NCI-H446 treated with DMSO at 0.1 percent for 48 hours (cell line): ENCODE measurements at regions not wholly inside any gene's neighbourhood (a gene's known extent, or its start where the extent isn't known, plus 50 kb on each side); places are given as distances from the start of the nearest gene placed in this dataset.
"Not testable (repeated sequence)": the region's sequence is repeated elsewhere in the genome, so short reads cannot be mapped to it uniquely, and the experiment has no call there.

Source experiments
- DNase-seq: peaks from one replicate; lab custom pipeline; 2025; lab: John Stamatoyannopoulos, UW

DNA sequence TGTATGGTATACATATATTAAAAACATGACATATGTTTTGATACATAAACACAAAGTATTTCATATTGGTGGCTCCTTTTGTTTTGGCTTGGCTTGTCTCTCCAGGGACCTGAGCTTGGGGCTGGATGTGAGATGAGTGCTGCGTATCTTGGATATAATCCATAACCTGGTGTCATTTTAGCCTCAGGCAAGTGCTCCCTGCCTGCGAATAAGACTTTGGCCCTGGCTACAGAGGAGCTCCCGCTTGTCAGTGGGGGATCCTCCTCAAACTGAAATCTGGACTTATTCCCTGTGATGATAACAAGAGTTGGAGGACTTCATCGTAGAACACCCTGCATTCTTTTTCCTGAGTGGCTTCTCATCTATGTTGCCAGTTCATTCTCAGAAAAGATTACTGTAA is 341.7 kb upstream of the CLINT1 start:
- peak; percentile 8 for DNase-seq

DNA sequence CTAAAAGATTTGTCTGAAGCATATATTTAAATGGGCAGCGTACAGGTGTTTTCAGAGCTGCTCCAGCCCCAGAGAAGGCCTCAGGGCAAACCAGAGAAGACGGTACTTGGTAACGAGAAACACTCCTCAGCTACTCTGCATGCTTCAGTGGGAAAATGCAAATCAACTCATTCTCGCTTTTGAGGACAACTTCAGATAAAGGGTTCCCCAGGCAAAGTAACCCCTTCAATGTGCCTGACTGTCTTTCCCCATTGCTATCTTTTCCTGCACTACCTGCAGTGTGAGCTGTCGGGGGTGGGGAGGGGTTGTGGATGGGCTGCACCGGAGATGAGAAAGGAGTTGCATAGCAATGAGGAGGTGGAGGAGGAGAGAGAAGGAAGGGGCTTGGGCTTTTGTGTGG is 339.7 kb upstream of the CLINT1 start:
- DNase-seq = no peak

DNA sequence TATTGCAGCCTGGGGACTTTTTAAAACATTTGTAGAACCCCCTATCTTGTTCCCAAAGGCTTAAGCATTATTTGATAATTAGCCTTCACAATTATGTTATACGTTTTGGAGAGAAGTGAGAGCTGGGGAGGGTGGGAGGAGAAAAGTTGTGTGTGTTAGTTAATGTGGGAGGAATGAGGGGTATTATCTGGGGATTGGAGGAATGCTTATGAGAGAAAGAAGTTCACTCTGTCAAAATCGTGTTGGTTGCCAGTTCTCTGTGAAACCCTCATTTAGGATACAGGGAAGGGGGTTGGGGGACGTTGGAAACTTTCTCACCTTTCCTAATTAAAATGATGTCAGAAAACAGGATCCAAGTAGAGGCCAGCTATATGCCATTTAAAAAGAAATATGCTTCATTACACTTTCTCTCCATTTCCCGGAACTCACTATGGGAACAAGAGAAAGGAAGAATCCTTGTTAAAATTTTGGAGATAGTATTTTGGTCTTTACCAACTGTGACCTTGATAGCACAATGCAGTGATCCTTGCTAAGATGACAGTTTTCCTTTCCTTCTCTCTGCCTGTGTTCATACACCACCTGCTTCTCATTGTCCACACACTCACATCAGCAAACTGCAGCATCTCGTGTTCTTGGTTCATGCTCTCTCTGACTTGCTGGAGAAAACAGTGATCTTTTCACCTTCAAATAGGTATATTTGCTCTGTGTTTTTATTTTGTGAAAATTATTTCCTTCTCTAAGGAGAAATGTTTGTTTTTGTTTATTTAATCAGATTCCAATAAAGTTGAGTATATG is 336.7 kb upstream of the CLINT1 start:
- no peak for DNase-seq

DNA sequence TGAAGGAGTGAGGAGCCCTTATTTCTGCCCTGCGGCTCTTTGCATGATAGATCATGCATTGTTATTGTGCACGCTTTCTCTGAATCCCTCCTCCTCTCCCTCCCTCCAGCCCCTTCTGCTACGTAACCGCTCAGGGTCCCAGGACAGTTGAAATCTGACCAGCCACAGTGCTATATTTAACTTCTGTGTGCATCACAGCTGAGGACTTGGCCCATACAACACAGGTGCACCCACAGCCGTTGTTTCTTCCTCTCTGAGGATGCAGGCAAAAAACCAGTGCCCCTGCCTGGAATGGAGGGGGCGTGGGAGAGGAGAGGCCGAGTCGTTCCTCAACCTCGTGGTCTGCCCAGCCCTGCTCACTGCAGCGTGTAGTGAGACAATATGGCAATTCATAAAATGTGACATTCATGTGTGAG is 335.6 kb upstream of the CLINT1 start:
- no peak for DNase-seq

DNA sequence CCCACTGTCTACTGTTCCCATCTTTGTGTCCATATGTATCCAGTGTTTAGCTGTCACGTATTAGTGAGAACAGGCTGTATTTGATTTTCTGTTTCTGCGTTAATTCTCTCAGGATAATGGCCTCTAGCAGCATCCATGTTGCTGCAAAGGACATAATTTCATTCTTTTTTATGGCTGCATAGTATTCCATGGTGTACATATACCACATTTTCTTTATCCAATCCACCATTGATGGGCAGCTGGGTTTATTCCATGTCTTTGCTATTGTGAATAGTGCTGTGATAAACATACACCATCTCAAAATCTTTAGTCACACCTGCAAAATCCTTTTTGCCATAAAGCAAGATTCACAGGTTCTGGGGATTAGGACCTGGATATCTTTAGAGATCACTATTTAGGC is 334.4 kb upstream of the CLINT1 start:
- DNase-seq = not testable (repeated sequence)

DNA sequence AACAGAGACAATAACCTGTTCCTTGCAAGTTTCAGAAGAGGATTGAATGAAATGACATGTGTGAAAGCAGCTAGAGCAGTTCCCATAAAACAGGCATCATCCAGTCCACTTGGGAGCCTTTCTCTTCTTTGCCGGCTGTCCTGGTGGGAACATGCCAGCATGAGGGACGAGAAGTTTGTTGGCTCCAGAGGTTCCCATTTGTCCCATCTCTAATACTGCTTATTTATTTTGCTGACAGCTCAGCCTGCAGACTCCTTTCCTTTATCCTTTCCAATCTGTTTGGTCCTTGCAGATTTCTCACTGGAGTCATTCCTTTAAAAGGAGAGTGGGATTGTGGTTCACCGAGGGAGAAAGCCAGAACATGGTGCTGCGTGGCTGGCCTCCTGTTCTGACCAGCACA is 321.5 kb upstream of the CLINT1 start:
- no peak for DNase-seq

DNA sequence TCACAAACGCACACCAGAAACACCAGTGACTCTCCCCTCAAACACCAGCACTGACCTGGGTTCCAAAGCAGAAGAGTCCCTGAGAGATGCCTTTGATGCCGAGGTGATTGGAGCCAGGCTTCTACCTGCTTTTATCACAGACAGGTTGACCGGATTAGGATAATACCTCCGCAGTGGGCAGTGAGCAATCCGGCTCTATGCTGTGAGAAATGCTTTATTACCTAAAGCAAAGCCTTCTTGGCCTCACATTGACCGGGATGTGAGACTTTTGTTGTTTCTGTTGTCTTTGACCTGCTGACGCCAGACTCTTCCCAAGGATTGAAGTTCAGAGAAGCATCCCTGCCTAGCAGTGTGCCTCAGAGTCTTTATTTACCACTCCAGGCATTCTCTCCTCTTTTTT is 320.3 kb upstream of the CLINT1 start:
- DNase-seq = no peak

DNA sequence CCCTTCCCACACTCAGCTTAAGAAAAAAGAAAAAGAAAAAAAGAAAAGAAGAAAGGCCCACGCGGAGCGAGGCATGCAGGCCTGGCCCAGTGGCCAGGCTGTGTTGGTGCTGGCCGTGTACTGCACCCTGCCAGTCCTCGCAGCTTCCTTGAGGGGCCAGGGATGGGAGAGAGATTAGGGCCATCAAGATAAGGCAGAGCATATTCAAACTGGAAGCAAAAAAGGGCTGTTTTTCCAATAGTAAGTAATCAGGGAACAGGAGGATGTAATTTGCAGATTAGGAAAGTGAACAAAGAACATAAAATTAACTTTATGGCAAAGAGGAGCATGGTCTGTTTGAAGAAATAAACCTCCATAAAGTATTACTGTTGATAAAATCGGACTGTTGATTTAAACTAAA is 319.6 kb upstream of the CLINT1 start:
- no peak for DNase-seq

DNA sequence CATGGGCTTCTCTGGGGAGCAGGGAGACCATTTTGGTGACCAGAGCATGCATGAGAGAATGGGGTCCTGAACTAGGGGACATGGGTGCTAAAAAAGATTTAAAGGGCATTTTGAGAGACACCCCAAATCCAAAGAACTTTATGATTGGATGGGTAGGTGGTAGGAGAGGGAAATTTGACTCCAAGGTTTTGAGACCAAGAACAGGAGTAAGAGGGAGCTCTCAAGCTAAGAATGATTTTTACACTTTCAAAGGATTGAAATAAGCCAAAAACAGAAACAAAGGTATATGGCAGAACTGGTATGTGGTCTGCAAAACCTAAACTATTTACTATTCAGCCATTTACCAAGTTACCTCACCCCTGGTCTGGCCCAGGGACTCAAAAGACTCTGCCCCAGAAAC is 318.2 kb upstream of the CLINT1 start:
- DNase-seq = no peak

DNA sequence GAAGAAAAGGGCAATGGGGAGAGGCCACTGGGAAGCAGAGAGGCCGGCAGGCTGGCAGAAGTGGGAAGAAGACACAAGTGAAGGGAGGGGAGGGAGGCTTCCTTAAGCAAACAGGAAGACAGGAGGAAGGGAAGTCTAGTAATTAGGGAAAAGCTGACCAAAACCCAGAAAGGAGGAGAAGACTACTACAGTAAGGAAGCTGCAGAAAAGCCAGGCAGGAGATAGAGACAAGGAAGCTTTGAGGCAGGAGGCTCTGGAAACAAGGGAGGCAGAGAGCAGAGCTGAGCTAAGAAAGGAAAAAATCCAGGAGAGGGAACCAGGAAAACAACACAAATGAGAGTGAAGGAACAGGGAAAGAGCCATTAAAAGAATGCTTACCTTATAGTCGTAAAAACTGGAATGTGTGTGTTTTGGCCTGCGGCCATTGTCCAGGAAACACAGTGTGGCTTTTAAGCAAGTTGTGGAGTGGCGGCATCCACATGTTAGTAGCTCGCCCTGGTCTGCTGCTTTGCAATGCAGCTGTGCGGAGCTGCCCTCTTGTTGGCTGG is 317.1 kb upstream of the CLINT1 start:
- DNase-seq = no peak

DNA sequence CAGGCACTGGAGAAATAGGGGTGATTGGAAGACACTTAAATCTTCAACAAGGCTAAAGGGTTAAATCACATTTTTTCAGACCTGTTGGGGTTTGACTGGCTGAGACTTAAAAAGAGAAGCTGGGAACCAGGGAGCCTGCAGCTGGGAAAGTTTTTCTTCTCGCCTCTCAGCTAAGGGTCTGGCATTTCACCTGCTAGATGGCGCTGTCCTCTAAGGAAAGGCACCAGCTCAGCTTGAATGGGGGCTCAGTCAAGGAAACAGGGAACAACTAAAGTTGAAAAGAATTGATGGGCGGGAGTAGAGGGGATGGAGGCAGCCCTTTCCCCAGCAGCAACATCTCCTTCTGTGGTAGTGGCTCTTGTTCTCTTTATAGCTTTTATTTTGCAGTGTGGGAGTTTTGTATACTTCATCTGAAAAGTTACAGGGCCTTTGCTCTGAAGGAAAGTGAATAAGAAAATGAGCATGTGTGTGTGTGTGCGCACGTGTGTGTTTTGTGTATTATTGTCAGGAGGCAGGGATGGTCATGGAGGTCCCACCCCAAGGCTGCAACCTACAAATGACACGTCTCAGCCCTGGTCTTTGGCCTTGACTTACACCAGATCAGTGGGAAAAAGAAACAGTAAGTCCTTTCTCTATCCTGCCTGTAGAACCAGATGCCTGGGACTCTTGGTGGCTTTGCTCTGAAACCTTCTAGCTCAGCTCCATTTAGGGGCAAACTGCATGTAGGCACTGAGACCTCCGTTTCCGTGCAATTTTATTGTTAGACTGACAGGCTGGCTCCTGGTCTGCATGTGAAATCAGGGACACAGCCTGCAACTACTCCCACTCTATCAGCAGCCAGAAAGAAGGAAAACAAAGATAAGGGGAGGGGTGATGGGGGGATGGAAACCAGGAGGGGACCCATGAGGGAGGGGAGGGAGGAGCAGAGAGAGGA is 316.2 kb upstream of the CLINT1 start:
- peak; percentile 6 for DNase-seq

DNA sequence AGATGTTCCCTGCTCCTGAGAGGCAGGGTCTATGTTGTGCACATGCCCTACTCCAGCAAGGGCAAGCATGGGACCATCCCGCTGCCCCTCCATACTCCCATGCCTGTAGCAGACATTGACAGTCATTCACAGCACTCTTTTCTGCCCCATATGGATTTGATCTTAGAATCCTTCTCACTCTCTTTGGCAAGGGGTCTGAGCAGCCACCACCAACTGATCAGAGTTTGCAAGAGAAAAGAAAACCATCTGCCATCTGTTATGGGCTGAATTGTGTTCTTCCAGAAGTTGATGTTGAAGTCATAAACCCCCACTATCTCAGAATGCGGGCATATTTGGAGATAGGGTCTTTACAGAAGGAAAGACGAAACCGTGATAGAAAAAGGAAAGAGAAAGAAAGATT is 315.1 kb upstream of the CLINT1 start:
- DNase-seq = no peak

DNA sequence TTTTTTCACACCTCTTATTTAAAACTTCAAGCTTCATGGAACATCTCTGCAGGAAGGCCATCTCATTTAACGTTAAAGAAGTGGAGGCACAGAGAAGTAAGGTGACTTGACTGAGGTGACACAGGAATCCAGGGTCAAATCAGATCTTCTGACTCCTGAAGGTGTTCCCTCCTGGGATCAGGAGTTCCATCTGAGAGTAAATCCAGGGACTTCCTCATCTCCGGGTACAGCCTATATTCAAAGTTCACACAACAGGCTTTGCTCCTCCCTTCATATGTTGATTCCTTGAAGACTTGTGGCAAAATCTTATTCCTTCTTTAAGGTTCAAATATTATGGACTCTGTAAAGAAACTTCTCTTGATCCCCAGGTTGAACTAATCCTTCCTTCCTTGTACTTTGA is 313.1 kb upstream of the CLINT1 start:
- DNase-seq = no peak

DNA sequence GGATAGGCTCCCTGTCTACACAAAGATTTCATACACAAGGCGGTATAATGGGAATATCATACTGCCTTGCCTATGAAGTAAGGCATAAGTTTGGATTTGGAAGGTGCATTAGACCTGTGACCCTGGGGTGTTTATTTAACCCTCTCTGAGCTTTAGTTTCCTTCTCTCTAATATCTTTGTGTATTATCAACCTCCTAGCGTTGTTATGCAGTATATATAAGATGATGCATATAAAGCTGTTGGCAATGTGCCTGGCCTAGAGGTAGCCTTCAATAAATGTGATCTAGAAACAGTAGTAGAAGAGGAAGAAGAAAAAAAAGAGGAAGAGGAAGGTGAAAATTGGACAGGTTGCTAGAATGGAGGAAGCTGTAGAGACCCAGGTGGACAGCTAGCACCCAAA is 311.6 kb upstream of the CLINT1 start:
- no peak for DNase-seq

DNA sequence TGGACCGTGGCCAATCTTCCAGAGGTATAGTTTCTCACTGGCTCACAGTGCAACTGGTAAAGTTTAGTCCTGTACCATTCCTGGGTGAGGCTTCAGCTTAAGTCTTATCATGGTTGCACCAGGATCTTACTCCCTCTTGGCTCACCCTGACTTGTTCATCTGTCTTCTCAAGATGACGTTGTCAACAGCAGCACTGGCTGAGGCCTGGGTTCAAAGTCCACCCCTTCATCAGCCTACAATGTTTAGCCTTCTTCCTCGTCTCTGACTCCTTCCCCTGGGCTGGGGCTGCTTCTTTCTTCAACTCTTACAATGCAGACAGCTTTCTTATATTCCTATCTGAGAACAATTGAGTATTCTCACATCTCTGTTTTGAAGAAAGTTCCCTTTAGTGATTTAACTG is 311.1 kb upstream of the CLINT1 start:
- no peak for DNase-seq

DNA sequence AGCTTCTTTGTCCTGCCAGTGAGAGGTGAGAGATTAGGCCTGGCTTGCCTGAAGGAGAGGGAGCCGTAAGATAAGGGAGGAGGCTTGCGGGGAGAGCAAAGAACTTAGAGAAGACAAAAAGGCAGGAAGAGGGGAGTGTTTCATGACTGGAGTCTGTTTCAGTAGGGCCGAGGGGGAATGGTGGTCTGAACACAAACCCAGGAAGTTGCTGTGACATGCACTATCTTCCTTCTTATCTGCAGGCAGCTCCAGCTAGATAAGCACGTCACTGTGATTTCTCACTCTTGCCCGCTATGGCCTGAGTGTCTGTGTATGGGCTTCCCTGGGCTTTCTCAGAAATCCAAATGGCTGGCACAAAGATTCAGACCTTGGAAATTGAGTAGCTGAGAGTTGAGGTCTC is 307.5 kb upstream of the CLINT1 start:
- no peak for DNase-seq

DNA sequence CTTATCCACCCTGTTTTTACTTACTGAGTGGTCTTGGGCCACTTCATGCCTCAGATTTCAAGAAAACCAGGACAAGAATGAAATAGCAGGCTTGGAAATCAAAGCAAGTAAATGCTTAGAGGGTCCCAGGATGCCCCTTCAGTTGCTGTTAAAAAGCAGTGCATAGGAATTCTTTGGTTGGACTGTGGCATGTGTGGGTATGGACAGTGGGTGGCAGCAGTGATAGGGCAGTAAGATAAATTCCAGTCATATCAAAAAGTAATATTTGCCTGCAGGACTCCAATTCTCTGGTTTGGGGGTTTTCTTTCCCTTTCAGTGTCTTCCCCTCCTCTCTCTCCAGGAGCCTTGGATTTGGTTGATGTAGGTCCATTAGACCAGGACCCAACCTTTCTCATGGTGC is 306.7 kb upstream of the CLINT1 start:
- no peak for DNase-seq

DNA sequence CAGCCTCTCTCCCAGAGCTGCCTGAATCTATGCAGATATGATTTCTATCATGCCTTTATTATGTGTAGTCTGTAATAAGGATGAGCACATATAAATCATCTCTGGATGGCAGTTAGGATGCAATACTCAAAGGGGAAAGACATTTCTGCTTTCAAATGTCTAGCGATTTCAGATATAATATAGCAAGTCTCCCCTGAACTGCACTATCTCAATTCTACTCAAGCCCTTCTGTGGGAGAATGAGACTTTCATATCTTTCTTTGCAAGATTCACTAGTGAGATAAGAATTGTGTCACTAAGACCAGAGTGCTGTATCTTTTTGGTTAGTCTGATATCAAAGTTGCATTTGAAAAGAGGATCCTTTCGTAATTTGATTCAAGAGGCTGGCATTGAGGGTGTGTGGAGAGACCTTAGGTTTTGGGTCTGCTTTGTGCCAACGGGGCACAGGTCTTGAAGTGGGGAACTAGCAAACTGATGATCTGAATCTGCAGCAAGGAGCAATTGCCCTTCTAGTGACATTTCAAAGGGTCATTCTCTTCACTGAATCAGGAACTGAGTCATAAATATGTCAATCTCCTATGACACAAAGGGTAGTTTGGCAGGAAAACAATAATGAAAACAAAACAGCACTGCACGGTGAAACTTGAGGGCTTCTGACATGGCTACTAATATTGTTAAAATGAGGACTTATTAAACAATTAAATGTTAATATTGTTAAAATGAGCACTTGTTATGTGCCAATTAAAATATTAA is 305.5 kb upstream of the CLINT1 start:
- no peak for DNase-seq

DNA sequence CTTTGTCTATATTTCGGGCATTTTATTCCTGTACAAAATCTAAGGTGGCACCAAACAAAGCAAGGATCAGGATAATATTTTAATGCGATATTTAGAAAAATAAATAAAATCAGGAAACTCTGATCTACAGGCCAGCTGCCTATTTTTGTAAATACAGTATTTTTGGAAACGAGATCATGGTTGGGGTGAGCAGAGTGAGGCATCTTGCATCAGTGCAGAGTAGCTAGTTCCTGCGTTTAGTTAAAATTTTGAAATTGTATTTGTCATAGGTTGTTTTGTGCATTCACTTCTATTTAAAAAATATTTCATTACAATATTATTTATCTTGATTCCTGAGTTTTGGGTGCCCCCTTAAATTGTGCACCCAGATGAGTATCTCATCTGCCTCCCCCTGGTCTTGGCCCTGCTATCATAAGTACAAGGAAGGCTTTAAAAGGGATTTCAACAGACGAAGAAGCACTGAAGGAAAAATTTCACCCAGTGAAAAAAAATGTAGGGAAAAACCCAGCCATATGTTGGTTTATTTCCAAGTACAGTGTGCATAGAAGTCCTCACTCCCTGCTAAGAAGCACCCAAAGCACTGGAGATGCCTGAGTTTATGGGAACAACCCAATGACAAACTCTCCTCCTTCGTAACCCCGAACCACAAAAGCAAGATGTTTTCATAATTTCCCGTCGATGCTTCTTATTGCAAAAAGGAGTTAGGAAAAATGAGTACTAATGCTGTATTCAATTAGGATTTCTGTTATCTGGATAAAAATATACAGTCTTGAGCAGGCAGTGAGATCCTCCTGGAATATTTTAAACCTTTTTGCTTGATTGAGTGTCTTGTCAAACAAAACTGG is 304.7 kb upstream of the CLINT1 start:
- no peak for DNase-seq

DNA sequence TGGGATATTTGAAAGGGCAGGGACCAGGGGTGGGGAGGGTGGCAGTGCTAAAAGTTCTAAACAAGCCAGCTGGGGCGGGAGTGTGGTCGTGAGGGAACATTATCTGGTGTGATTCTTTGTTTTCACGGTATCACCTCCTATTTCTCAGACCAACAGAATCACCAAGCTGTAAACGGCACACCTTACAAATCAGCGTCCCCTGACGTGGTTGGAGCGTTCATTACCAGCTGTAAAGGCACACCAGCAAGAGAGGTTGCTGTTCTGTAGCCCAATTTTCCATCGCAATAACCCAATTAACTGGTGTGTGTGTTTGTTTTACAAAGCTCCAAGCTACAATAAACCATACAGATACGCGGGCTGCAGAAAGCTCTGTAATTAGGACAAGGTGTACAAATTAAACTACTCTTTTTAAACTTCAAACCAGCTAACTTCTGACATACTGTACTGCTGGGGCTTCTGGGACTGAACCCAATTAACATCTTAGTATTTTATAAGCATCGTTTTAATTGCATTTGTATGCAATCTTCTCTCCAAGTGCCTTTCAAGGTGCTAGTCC is 303.6 kb upstream of the CLINT1 start:
- no peak for DNase-seq

DNA sequence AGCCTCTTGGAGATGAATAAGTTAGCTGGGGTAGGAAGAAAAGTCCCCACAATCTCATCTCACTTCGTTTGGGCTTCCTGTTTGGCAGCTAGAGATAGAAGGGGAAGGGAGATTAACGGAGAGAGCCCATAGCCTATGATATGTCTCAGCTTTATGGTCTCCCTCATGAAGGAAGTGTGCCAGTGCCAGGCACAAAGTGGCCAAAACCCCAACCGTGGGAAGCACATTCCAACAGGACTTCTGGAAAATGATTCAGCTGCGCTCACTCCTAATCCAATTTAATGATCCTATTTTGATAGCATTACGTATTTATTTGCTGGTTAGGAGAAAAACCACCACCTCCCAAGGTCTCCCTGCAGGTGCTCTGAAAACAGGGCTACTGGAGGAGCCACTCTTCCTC is 303.1 kb upstream of the CLINT1 start:
- DNase-seq = no peak
